ENCODE measurements at regions not wholly inside any gene's neighbourhood (a gene's known extent, or its start where the extent isn't known, plus 50 kb on each side); places are given as distances from the start of the nearest gene placed in this dataset.

DNA sequence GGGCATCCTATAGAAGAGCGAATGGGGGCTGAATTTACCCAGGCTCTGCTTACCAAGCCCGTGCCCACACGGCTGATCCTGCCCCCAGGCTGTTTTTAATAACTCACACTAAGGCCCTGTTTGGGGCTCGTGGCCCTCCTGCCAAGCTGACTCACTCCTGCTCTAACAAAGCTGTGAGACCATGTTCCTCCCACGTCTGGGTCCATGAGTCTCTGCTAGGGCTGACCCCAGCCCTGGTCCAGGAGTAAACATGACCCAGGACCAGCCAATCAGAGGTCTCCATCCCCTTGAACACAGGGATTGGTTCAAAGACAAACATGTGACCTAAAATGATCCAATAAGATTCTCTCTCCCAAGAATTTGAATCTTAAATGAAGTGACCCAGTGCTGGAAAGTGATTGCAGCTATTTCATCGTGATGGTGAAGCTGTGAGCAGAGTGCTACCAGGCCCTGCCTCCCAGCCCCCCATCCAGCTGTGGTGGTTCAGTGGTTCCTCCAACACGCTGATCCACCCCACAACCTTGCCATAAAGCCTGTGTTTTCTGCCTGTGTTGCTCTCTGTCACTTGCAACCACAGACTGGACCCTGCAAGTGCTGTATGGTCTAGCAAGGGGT lies 57.2 kb downstream of the C16orf82 start:
- DNase-seq (ENCODE audit: low spot score), result no peak
- intact Hi-C loops (cut with micrococcal nuclease), result no loop called here

DNA sequence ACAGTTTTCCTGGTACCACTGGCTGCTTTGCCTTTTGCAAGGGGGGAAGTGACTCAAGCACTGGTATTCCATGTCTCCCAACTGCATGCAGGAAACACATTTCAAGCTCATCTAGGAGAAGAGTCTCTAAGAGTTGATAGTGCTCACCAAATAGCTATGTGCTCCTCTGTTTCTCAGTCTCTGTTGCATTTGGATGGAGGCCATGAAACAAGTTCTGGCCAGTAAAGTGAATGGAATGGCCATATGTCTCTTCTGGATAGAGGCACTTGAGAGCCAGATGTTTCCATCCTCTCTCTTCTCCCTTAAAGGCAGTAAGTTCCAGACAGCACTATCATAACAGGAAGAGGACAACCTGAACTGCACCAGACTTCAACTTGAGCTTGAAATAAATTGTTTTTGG lies 60.6 kb downstream of the C16orf82 start:
- no peak for DNase-seq (ENCODE audit: low spot score)
- intact Hi-C loops (cut with micrococcal nuclease), result no loop called here
- Mint-ChIP-seq H3K27ac (no peak overlapping the region), H3K4me3 (no peak overlapping the region), H3K27me3 (ENCODE audit: insufficient read depth) (no peaks in the 10 kb centered on the region), H3K9me3 (peaks cover 13% of the 10 kb centered on the region), H3K36me3 (ENCODE audit: low read depth) (no peaks in the 10 kb centered on the region), H3K4me1 (ENCODE audit: low read depth) (no peaks in the 10 kb centered on the region)

More for the DNA sequence above, 57.2 kb downstream of the C16orf82 start:
- Mint-ChIP-seq H3K27ac (no peak overlapping the region), H3K4me3 (no peak overlapping the region), H3K4me1 (ENCODE audit: low read depth) (no peaks in the 10 kb centered on the region), H3K36me3 (ENCODE audit: low read depth) (no peaks in the 10 kb centered on the region), H3K27me3 (ENCODE audit: insufficient read depth) (peaks cover 4% of the 10 kb centered on the region), H3K9me3 (peaks cover 7% of the 10 kb centered on the region)

DNA sequence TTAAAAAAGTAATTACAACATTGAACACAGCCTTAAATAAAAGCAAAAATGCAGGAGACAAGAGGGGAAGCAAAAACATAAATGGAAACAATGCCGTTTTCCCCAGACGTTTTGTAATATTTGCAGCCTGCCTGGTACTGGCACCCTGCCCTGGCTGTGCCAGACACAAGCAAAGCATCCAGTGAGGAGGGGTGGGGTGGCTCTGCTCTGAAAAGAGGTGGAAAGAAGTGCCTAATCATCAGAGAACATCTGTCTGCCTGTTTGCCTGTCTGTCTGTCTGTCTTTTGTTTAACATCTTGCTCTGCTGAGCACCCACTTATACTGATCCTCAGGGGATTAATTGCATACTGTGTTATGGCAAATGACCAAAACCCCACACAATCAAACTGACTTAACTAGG lies 62.7 kb downstream of the C16orf82 start:
- intact Hi-C loops (cut with micrococcal nuclease), result no loop called here
- H3K27me3 Mint-ChIP-seq (ENCODE audit: insufficient read depth), result no peaks in the 10 kb centered on the region

DNA sequence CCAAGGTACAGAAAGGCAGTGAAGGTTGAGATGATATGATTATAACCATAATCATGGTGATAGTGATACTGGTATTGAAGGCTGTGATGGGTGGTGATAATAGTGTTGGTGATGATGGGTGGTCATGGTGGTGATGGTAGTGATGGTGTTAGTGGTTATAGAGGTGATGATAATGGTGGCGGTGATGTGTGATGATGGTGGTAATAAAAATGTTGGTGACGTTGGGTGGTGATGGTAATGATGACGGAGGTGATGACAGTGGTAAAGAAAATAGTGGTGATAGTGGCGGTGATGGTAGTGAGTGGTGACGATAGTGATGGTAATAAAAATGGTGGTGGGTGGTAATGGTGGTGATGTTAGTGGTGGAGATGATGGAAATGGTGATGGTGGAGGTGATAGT lies 65.1 kb upstream of the KDM8 start:
- no peak for DNase-seq (ENCODE audit: low spot score)
- Mint-ChIP-seq H3K36me3 (ENCODE audit: low read depth) (peaks cover 7% of the 10 kb centered on the region), H3K9me3 (peaks cover 13% of the 10 kb centered on the region), H3K4me3 (no peak overlapping the region), H3K27ac (peak overlapping the region; percentile 62), H3K4me1 (ENCODE audit: low read depth) (peaks cover 5% of the 10 kb centered on the region), H3K27me3 (ENCODE audit: insufficient read depth) (peaks cover 5% of the 10 kb centered on the region)
- intact Hi-C loops (cut with micrococcal nuclease), result no loop called here

More for the DNA sequence above, 62.7 kb downstream of the C16orf82 start:
- DNase-seq (ENCODE audit: low spot score), result no peak
- no peak overlapping the region for H3K27ac Mint-ChIP-seq
- H3K4me1 Mint-ChIP-seq (ENCODE audit: low read depth), result no peaks in the 10 kb centered on the region
- no peaks in the 10 kb centered on the region for H3K36me3 Mint-ChIP-seq (ENCODE audit: low read depth)
- H3K4me3 Mint-ChIP-seq, result no peak overlapping the region
- peaks cover 13% of the 10 kb centered on the region for H3K9me3 Mint-ChIP-seq

DNA sequence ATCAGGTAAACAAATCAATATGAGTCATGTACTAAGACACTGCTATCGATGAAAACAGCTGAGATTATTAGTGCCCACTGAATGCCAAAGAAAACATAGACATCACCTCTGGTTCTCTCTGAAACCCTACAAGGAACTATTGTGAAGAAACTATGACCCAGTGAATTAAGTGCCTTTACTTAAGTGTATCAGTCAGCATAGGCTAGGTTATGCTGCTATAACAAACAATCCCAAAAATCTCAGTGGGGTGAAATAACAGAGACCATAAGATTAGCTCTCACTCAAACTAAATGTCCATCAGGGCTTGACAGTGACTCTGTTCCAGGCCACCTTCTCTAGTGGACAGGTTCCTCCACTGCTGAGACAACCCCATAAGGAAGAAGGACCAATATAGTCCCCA lies 57.7 kb upstream of the KDM8 start:
- Mint-ChIP-seq H3K27ac (no peak overlapping the region), H3K4me3 (no peak overlapping the region), H3K36me3 (ENCODE audit: low read depth) (no peaks in the 10 kb centered on the region)

DNA sequence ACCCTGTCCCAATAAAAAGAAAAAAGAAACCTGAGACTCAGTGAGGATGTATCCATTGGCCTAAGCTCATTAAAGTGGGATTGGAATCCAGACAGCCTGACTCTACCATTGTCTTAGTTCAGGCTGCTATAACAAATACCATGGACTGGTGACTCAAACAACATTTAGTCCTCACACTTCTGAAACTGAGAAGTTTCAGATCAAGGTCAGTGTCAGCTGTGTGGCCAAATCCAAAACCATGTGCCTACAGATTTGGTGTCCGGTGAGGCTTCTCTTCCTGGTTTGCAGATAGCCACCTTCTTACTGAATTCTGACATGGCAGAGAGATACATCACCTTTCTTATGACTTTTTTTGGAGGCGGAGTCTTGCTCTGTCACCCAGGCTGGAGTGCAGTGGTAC lies 53.3 kb upstream of the KDM8 start:
- intact Hi-C loops (cut with micrococcal nuclease), result no loop called here
- Mint-ChIP-seq H3K27me3 (ENCODE audit: insufficient read depth) (peaks cover 2% of the 10 kb centered on the region), H3K4me3 (no peak overlapping the region), H3K9me3 (peaks cover 9% of the 10 kb centered on the region), H3K36me3 (ENCODE audit: low read depth) (no peaks in the 10 kb centered on the region), H3K4me1 (ENCODE audit: low read depth) (peaks cover 7% of the 10 kb centered on the region), H3K27ac (no peak overlapping the region)
- no peak for DNase-seq (ENCODE audit: low spot score)

More for the DNA sequence above, 57.7 kb upstream of the KDM8 start:
- DNase-seq (ENCODE audit: low spot score), result no peak
- intact Hi-C loops (cut with micrococcal nuclease), result no loop called here
- peaks cover 2% of the 10 kb centered on the region for H3K27me3 Mint-ChIP-seq (ENCODE audit: insufficient read depth)
- H3K9me3 Mint-ChIP-seq, result peaks cover 9% of the 10 kb centered on the region
- no peaks in the 10 kb centered on the region for H3K4me1 Mint-ChIP-seq (ENCODE audit: low read depth)

DNA sequence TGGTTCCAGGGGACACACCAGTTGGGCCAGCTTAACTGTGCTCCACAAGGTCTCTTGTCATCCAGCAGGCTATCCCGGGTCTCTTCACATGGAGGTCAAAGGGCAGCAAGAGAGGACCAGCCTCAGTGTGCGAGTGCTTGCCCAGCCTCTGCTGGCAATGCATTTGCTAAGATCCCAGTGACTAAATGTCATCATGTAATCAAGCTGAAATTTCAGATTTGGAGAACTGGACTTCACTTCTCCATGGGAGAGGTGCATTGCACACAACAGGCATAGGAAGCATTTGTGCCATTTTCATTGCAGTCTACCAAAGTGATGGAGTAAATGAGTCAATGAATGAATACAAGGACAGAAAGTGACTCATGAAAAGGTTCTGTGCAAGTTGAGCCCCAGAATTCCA lies 51.2 kb upstream of the KDM8 start:
- Mint-ChIP-seq H3K4me3 (no peak overlapping the region), H3K4me1 (ENCODE audit: low read depth) (peaks cover 12% of the 10 kb centered on the region), H3K27ac (no peak overlapping the region), H3K27me3 (ENCODE audit: insufficient read depth) (peaks cover 2% of the 10 kb centered on the region), H3K9me3 (no peaks in the 10 kb centered on the region), H3K36me3 (ENCODE audit: low read depth) (no peaks in the 10 kb centered on the region)
- intact Hi-C loops (cut with micrococcal nuclease), result no loop called here
- DNase-seq (ENCODE audit: low spot score), result no peak

DNA sequence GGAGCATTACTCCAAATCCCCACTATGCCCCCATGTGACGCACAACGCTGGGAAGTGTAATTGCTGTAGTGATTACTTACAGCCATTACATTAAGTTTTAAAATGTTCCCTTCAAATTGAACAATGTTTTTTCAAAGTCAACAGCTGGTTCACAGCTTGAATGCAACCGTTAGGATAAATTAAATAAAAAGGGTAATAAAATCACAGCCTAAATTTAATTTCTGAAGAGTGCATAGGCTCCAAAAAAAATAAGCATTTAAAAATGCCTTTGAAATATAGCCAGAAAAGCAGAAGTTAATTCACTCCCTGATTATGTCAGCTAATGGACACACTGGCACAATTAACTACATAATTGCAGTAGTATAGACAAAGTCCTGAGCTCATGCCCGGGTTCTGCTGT lies 50.5 kb upstream of the KDM8 start:
- intact Hi-C loops (cut with micrococcal nuclease), result no loop called here
- no peaks in the 10 kb centered on the region for H3K27me3 Mint-ChIP-seq (ENCODE audit: insufficient read depth)
- H3K4me1 Mint-ChIP-seq (ENCODE audit: low read depth), result peaks cover 12% of the 10 kb centered on the region
- no peak overlapping the region for H3K4me3 Mint-ChIP-seq
- no peak overlapping the region for H3K27ac Mint-ChIP-seq
- H3K9me3 Mint-ChIP-seq, result no peaks in the 10 kb centered on the region
- no peaks in the 10 kb centered on the region for H3K36me3 Mint-ChIP-seq (ENCODE audit: low read depth)
- no peak for DNase-seq (ENCODE audit: low spot score)

All from activated T-helper 1 cell treated with anti-CD3 and anti-CD28 coated beads, Interleukin-12 subunit alpha, Interleukin-12 subunit beta, Interleukin-2, Interleukin-4 antibody, amounts not matched to agents 30 ng/mL and 10 ng/mL and 1 ng/mL, durations not matched to agents 14 hours and 24 hours and 36 hours (primary cell).